ENCODE measurements at regions not wholly inside any gene's neighbourhood (a gene's known extent, or its start where the extent isn't known, plus 50 kb on each side); places are given as distances from the start of the nearest gene placed in this dataset.

- TF ChIP-seq MYC (IDR thresholded peaks at IDR 0.05; ENCODE audit: low read depth, low read length) (no peak), POLR2A (IDR thresholded peaks at IDR 0.05; ENCODE audit: extremely low read depth, insufficient read length) (no peak), CTCF (IDR thresholded peaks at IDR 0.05; ENCODE audit: low read depth, low read length) (no peak), MAX (IDR thresholded peaks at IDR 0.05; ENCODE audit: low read depth, low read length) (no peak)
- no peak overlapping the region for H3K4me3 ChIP-seq (ENCODE audit: low read depth, low read length)
- no peak for DNase-seq (ENCODE audit: low read depth)
Measured at GRCh38 chr2:16526193-16526592, 139.4 kb downstream of the CYRIA start.

- H3K4me3 ChIP-seq (ENCODE audit: low read depth, low read length): no peak overlapping the region
- TF ChIP-seq CTCF (IDR thresholded peaks at IDR 0.05; ENCODE audit: low read depth, low read length) (peak; percentile 82), MAX (IDR thresholded peaks at IDR 0.05; ENCODE audit: low read depth, low read length) (no peak; the same call in 1 of the 2 replicates), MYC (IDR thresholded peaks at IDR 0.05; ENCODE audit: low read depth, low read length) (0 out of 2 replicates have a peak, but pooled peaks have one; percentile 13)
- DNase-seq (ENCODE audit: low read depth): peak; percentile 64
Measured at GRCh38 chr2:16525265-16525887, 140.3 kb downstream of the CYRIA start.

DNA sequence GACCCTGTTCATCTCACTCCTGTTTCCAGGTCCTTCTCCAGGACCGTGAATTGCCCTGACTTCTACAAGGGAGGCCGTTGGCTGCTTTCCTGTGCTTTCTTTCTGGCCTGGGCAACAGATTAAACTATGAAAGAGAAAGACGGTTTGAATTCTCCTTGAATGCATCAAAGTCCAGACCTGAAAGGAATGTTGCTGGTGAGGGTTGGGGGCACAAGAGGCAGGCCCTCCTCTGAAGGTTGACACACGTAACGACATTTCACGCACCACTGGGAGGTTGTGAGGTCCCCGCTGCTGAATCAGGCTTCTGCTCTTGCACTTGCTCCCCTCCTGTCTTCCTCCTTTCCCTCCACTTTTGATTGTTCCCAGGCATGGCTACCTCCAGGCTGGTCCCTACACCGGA lies 141.9 kb downstream of the CYRIA start:
- DNase-seq (ENCODE audit: low read depth): no peak
- H3K4me3 ChIP-seq (ENCODE audit: low read depth, low read length): no peak overlapping the region
- no peak for TF ChIP-seq POLR2A (IDR thresholded peaks at IDR 0.05; ENCODE audit: extremely low read depth, insufficient read length)
- no peak for TF ChIP-seq CTCF (IDR thresholded peaks at IDR 0.05; ENCODE audit: low read depth, low read length)
- TF ChIP-seq MYC (IDR thresholded peaks at IDR 0.05; ENCODE audit: low read depth, low read length): no peak
- no peak for TF ChIP-seq MAX (IDR thresholded peaks at IDR 0.05; ENCODE audit: low read depth, low read length)

GRCh38 chr2:16522031-16522831 lies 143.4 kb downstream of the CYRIA start:
- H3K4me3 ChIP-seq (ENCODE audit: low read depth, low read length): no peak overlapping the region
- no peak for TF ChIP-seq MAX (IDR thresholded peaks at IDR 0.05; ENCODE audit: low read depth, low read length)
- TF ChIP-seq CTCF (IDR thresholded peaks at IDR 0.05; ENCODE audit: low read depth, low read length): no peak
- TF ChIP-seq POLR2A (IDR thresholded peaks at IDR 0.05; ENCODE audit: extremely low read depth, insufficient read length): no peak
- no peak for TF ChIP-seq MYC (IDR thresholded peaks at IDR 0.05; ENCODE audit: low read depth, low read length)
- no peak for DNase-seq (ENCODE audit: low read depth)

DNA sequence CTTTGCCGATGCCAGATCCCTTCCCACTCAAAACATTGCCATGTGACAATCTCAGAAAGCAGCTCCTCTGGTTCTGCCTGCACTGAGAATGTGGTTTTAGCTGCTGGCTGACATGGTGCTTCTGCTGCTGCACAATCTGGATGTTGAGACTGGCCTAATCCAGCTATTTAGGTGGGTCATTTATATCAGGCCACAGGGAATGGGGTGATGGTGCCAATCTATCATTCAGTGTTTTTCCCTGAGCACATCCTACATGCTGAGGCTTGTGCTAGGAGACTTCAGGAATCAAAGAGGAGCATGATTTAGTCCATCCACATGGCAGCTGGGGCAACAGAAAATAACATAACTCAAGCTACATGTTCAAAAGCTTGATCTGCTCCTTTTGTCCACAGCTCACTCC lies 144.7 kb downstream of the CYRIA start:
- DNase-seq (ENCODE audit: low read depth): no peak
- TF ChIP-seq MYC (IDR thresholded peaks at IDR 0.05; ENCODE audit: low read depth, low read length) (no peak), CTCF (IDR thresholded peaks at IDR 0.05; ENCODE audit: low read depth, low read length) (no peak), MAX (IDR thresholded peaks at IDR 0.05; ENCODE audit: low read depth, low read length) (no peak), POLR2A (IDR thresholded peaks at IDR 0.05; ENCODE audit: extremely low read depth, insufficient read length) (no peak)
- no peak overlapping the region for H3K4me3 ChIP-seq (ENCODE audit: low read depth, low read length)

Data from NB4 (cell line).